ENCODE measurements at regions not wholly inside any gene's neighbourhood (a gene's known extent, or its start where the extent isn't known, plus 50 kb on each side); places are given as distances from the start of the nearest gene placed in this dataset.

- no peak for TF ChIP-seq EZH2phosphoT487 (IDR thresholded peaks at IDR 0.05; ENCODE audit: insufficient read depth, low read depth)
- TF ChIP-seq EZH2 (IDR thresholded peaks at IDR 0.05; ENCODE audit: insufficient read depth, poor library complexity, severe bottlenecking): no peak
Observed at GRCh38 chr10:33921970-33922605, 587.6 kb upstream of the NRP1 start.
